HepG2 (cell line): ENCODE measurements at regions not wholly inside any gene's neighbourhood (a gene's known extent, or its start where the extent isn't known, plus 50 kb on each side); places are given as distances from the start of the nearest gene placed in this dataset.
A peak's percentile ranks its signal among the peaks of the same experiment; 100 is the strongest.

Experiments
- ATAC-seq: fragments of 200-7000 bp; cut with Tn5 transposase; 3 replicates; pipeline ENCODE4 v1.9.1; 2020; ENCODE audit warnings: mild to moderate bottlenecking, moderate library complexity
- BruUV-seq: library from RNA; stranded (reverse); fragments of 400-500 nt; replicated peaks from 2 replicates; lab custom pipeline; 2021; lab: Mats Ljungman, UMichigan
- CTCF ChIA-PET: fragments of 300-600 bp; formaldehyde crosslinking; extraction: SDS; loops from one replicate; lab custom pipeline; 2021; ENCODE audit warnings: low total read pairs, inconsistent platforms, low intra/inter-chr PET ratio; lab: Yijun Ruan, JAX
- POLR2A ChIA-PET: fragments of 350-600 bp; sonication (Branson Sonifier 250); formaldehyde crosslinking; loops from one replicate; lab custom pipeline; 2020; ENCODE audit warnings: antibody characterized with exemption, inconsistent platforms; lab: Yijun Ruan, JAX
- DNase-seq: peaks from one replicate; pipeline ENCODE4 v3.0.0-alpha.2; 2015; ENCODE audit warnings: low spot score
- FAIRE-seq: peaks from 3 replicates; lab custom pipeline; 2011; peaks lifted over from hg19 to GRCh38; lab: Jason Lieb, UNC
- H2AFZ ChIP-seq: one replicate; pipeline ENCODE4 v1.6.1; 2011; ENCODE audit warnings: low read length, inconsistent platforms
- H3K27ac ChIP-seq: fragments of 300-600 bp; 3 replicates; pipeline ENCODE4 v1.8.0; 2011; ENCODE audit warnings: mixed run types, mild to moderate bottlenecking, mixed read lengths, low read length, inconsistent platforms; ENCODE audit not compliant: insufficient read depth; ENCODE audit errors: extremely low read length
- H3K27me3 ChIP-seq, 2 experiments: fragments of 200-600 bp in 1 of 2; 2 replicates in 1 of 2; 3 replicates in 1 of 2; pipeline versions ENCODE4 v1.6.0 to v1.8.0; 2011; ENCODE audit warnings: low read length in 2 of 2, mild to moderate bottlenecking in 2 of 2, moderate library complexity in 2 of 2, inconsistent platforms in 1 of 2; ENCODE audit not compliant: insufficient read depth in 2 of 2, control insufficient read depth in 1 of 2
- H3K36me3 ChIP-seq, 2 experiments: fragments of 200-600 bp in 1 of 2; replicated peaks in 1 of 2; 2 replicates in 1 of 2; 3 replicates in 1 of 2; pipeline versions ENCODE4 v1.5.1 to v1.8.0; 2011; ENCODE audit warnings: low read length in 2 of 2, inconsistent platforms in 1 of 2; ENCODE audit not compliant: insufficient read depth in 2 of 2, control insufficient read depth in 1 of 2
- H3K4me1 ChIP-seq: 2 replicates; pipeline ENCODE4 v1.5.1; 2012; ENCODE audit warnings: low read length, inconsistent platforms; ENCODE audit not compliant: insufficient read depth
- H3K4me2 ChIP-seq: 2 replicates; pipeline ENCODE4 v1.6.0; 2011; ENCODE audit warnings: low read depth, low read length, inconsistent platforms
- H3K4me3 ChIP-seq, 3 experiments: fragments of 200-600 bp in 1 of 3; sonication (generic), shearing (Covaris generic) in 1 of 3; replicated peaks in 1 of 3; 2 replicates each; pipeline ENCODE4 v1.5.1; 2011 to 2016; ENCODE audit warnings: low read length in 3 of 3, inconsistent platforms in 2 of 3, low read depth in 2 of 3, mild to moderate bottlenecking in 2 of 3, control low read depth in 1 of 3, mixed read lengths in 1 of 3; ENCODE audit not compliant: insufficient read depth in 1 of 3
- H3K79me2 ChIP-seq: one replicate; pipeline ENCODE4 v1.6.1; 2011; ENCODE audit warnings: low read length, inconsistent platforms; ENCODE audit not compliant: insufficient read depth
- H3K9ac ChIP-seq: 2 replicates; pipeline ENCODE4 v1.6.0; 2011; ENCODE audit warnings: mild to moderate bottlenecking, low read depth, low read length, inconsistent platforms; ENCODE audit not compliant: insufficient read depth
- H3K9me3 ChIP-seq: 2 replicates; pipeline ENCODE4 v1.5.1; 2012; ENCODE audit warnings: mild to moderate bottlenecking, low read length
- H4K20me1 ChIP-seq: 2 replicates; pipeline ENCODE4 v1.6.0; 2011; ENCODE audit warnings: inconsistent platforms, mild to moderate bottlenecking, low read length, moderate library complexity; ENCODE audit not compliant: insufficient read depth
- CEBPB ChIP-seq: IDR thresholded peaks from 2 replicates; pipeline ENCODE4 v1.6.1; 2011; ENCODE audit warnings: low read depth, low read length, improper control_type of control experiment, borderline replicate concordance
- CREB3 ChIP-seq: sonication (generic); formaldehyde crosslinking; IDR thresholded peaks from 2 replicates; pipeline ENCODE4 v1.5.0; 2020; ENCODE audit warnings: missing genetic modification reagents
- EHMT2 ChIP-seq: fragments of 200-600 bp; sonication (generic); IDR thresholded peaks from 2 replicates; pipeline ENCODE4 v1.7.0; 2017; ENCODE audit warnings: antibody characterized with exemption, low read depth, low read length, borderline replicate concordance
- FOXO4 ChIP-seq: sonication (generic); formaldehyde crosslinking; conservative IDR thresholded peaks from 2 replicates; pipeline ENCODE4 v1.8.1; 2023; ENCODE audit warnings: missing genetic modification reagents
- GPN1 ChIP-seq: sonication (generic); formaldehyde crosslinking; IDR thresholded peaks from 2 replicates; pipeline ENCODE4 v1.5.1; 2020; ENCODE audit warnings: missing genetic modification reagents, borderline replicate concordance
- PHF21A ChIP-seq: sonication (generic); formaldehyde crosslinking; IDR thresholded peaks from 2 replicates; pipeline ENCODE4 v1.5.0; 2020; ENCODE audit warnings: mild to moderate bottlenecking, missing genetic modification reagents
- RELA ChIP-seq: sonication (generic); formaldehyde crosslinking; IDR thresholded peaks from 2 replicates; pipeline ENCODE4 v1.4.0; 2020; ENCODE audit warnings: missing genetic modification reagents
- SMAD3 ChIP-seq: sonication (generic); formaldehyde crosslinking; IDR thresholded peaks from 2 replicates; pipeline ENCODE4 v1.4.0; 2020; ENCODE audit warnings: missing genetic modification reagents
- ZBTB46 ChIP-seq: sonication (generic); formaldehyde crosslinking; IDR thresholded peaks from 2 replicates; pipeline ENCODE4 v1.4.0; 2020; ENCODE audit warnings: mild to moderate bottlenecking, missing genetic modification reagents, borderline replicate concordance
- ZNF263 ChIP-seq: sonication (generic); formaldehyde crosslinking; IDR thresholded peaks from 2 replicates; pipeline ENCODE4 v1.4.0; 2020; ENCODE audit warnings: missing genetic modification reagents
- ZNF3 ChIP-seq: IDR thresholded peaks from 2 replicates; pipeline ENCODE4 v1.7.0; 2017; ENCODE audit warnings: inconsistent platforms
- ZNF350 ChIP-seq: sonication (generic); formaldehyde crosslinking; IDR thresholded peaks from 2 replicates; pipeline ENCODE4 v1.4.0; 2020; ENCODE audit warnings: mild to moderate bottlenecking, low read depth, missing genetic modification reagents, borderline replicate concordance
- ZNF556 ChIP-seq: sonication (generic); formaldehyde crosslinking; IDR thresholded peaks from 2 replicates; pipeline ENCODE4 v1.4.0; 2020; ENCODE audit warnings: mild to moderate bottlenecking, missing genetic modification reagents, borderline replicate concordance
- ZNF749 ChIP-seq: sonication (generic); formaldehyde crosslinking; IDR thresholded peaks from 2 replicates; pipeline ENCODE4 v1.8.0; 2022; ENCODE audit warnings: mild to moderate bottlenecking, missing genetic modification reagents, moderate library complexity, borderline replicate concordance
- WGBS: methylation state at CpG from one replicate; pipeline ENCODE4 v1.1.6; 2017; ENCODE audit warnings: low lambda C conversion rate; 5-methylcytosine and 5-hydroxymethylcytosine counted together
- in situ Hi-C: cut with HindIII; loops from 2 replicates; pipeline ENCODE4 v1.10.0; 2017; ENCODE audit warnings: low pct_unique_long_range_greater_than_20kb; ENCODE audit not compliant: extremely low pct_ligation_motif_present
- intact Hi-C: fragments of 100-400 bp; cut with micrococcal nuclease; formaldehyde crosslinking; loops from one replicate; pipeline ENCODE4 v1.10.0; 2022; ENCODE audit not compliant: unreplicated experiment

- Histone ChIP-seq H3K9ac (no peak overlapping the region), H3K36me3 (no peaks in the 10 kb centered on the region), H3K4me2 (peak overlapping the region; percentile 10; the same call in 1 of the 2 replicates), H3K27ac (no peak overlapping the region), H3K9me3 (no peaks in the 10 kb centered on the region), H4K20me1 (no peaks in the 10 kb centered on the region), H3K27me3 (peaks cover 4 to 37% of the 10 kb centered on the region in 2 experiments; a peak in 4 of 5 replicates), H3K4me3 (no peak overlapping the region), H2AFZ (peak overlapping the region; percentile 7), H3K79me2 (no peaks in the 10 kb centered on the region), H3K4me1 (no peaks in the 10 kb centered on the region)
- no peak for FAIRE-seq
- ChIA-PET CTCF (no interaction called here), POLR2A (no interaction called here)
- intact Hi-C loops, result no loop called here
- no peak for TF ChIP-seq ZNF749 (CRISPR knock-in tag)
- peak; percentile 39; the same call in 1 of the 2 replicates for TF ChIP-seq CEBPB
- no TSS peak for BruUV-seq
- in situ Hi-C loops, result no loop called here
- DNase-seq, result no peak
- 20% methylated on average over 7 of the region's 7 CpGs for WGBS
- ATAC-seq, result no peak
Measured at GRCh38 chr20:51135926-51136715, 113.2 kb upstream of the KCNG1 start.

GRCh38 chr20:51134405-51134804, 111.5 kb upstream of the KCNG1 start:
- H2AFZ ChIP-seq, result no peak overlapping the region
- no peak overlapping the region for H3K4me2 ChIP-seq
- in situ Hi-C loops (no loop called here), intact Hi-C loops (no loop called here)
- no peak for FAIRE-seq
- no peak overlapping the region for H3K27ac ChIP-seq
- no peaks in the 10 kb centered on the region for H3K79me2 ChIP-seq
- TF ChIP-seq ZNF263 (CRISPR knock-in tag) (no peak), ZNF556 (CRISPR knock-in tag) (no peak), GPN1 (CRISPR knock-in tag) (no peak), ZNF3 (CRISPR knock-in tag) (no peak), PHF21A (CRISPR knock-in tag) (no peak), ZNF350 (no peak), CREB3 (CRISPR knock-in tag) (no peak), FOXO4 (no peak), ZBTB46 (no peak), EHMT2 (no peak), SMAD3 (CRISPR knock-in tag) (no peak), RELA (CRISPR knock-in tag) (no peak)
- no peak overlapping the region for H3K9ac ChIP-seq
- no peak overlapping the region for H3K4me3 ChIP-seq
- no peaks in the 10 kb centered on the region for H3K4me1 ChIP-seq
- 11% methylated on average over 6 of the region's 6 CpGs for WGBS
- H3K27me3 ChIP-seq, result peaks cover 1 to 34% of the 10 kb centered on the region in 2 experiments; a peak in 4 of 5 replicates
- no peaks in the 10 kb centered on the region for H3K9me3 ChIP-seq
- ChIA-PET POLR2A (no interaction called here), CTCF (no interaction called here)
- H4K20me1 ChIP-seq, result no peaks in the 10 kb centered on the region
- no TSS peak for BruUV-seq
- DNase-seq, result no peak
- no peaks in the 10 kb centered on the region for H3K36me3 ChIP-seq
- no peak for ATAC-seq
